SIG-M5 treated with dmso at 0.1 percent for 504 hours (cell line): ENCODE measurements at regions not wholly inside any gene's neighbourhood (a gene's known extent, or its start where the extent isn't known, plus 50 kb on each side); places are given as distances from the start of the nearest gene placed in this dataset.
"Not testable (repeated sequence)": the region's sequence is repeated elsewhere in the genome, so short reads cannot be mapped to it uniquely, and the experiment has no call there.

ENCODE experiments used
- DNase-seq: peaks from one replicate; lab custom pipeline; 2025; ENCODE audit not compliant: unreplicated experiment; lab: John Stamatoyannopoulos, UW

DNA sequence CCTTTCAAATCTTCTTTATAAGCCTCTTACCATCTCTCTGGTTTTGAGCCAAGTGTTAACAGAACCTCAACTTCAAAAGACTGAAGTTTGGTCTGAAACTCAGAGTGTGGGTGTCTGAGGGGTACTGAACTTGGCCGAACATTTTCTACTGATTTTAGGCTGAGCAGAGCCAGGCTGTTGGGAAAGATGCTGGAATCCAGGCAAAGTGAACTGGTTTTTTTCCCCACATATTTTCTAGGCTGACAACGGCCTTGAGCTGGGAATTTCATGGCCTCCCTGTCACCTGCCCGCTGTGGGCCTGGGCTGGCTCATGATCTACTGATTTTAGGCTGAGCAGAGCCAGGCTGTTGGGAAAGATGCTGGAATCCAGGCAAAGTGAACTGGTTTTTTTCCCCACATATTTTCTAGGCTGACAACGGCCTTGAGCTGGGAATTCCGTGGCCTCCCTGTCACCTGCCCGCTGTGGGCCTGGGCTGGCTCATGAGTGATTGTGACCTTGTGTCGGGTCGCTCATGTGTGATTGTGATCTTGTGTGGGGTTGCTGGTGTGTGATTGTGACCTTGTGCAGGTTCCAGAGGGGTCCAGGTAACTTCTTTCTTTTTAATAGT, 204.4 kb downstream of the NPIPB11 start:
- not testable (repeated sequence) for DNase-seq

DNA sequence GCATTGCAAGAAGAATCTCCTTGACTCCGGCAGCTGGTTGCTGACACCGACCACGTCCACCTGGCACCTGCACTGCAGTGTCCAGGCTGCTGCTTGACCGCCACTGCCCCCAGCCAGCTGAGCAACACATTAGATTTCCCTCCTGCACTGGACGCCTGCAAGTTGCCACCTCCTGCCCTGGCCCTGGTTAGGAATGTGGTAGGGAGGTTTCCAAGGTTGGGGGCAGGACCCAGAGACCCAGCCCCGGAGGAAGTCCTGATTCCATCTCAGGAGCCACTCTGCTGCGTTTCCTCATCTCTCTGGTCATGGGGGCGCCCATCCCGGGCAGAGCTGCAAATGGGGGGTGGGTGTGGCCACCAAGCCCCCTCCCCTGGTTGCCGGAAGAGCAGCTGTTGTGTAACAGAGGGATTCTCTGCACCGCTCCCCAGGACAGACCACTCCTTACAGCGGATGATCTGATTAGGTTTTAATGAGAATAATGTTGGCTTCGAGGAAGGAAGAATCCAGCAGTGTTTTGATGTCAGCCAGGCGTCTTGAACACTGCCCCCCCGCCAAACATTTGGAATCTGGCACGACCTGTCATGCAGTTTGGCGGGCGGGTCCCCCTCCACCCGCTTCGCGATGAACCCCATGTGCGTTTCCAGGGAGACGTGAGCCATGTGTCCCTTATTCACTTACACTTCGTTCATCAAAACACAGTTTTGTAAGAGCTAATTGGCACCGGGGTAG, 205.1 kb downstream of the NPIPB11 start:
- not testable (repeated sequence) for DNase-seq

DNA sequence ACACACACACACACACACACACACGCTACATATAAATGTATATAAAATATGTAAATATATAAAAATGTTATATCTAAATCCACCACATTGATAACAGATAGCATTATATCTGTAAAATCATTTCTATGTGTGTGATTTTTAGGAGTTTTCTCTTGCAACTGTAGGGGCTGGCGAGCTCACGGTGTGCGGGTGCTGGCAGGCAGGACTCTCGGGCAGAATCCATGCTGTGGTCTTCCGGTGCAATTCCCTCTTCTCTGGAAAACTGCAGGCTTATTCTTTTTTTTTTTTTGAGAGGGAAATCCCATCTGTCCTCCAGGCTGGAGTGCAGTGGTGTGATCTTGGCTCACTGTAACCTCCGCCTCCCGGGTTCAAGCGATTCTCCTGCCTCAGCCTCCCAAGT, 205.8 kb downstream of the NPIPB11 start:
- not testable (repeated sequence) for DNase-seq

DNA sequence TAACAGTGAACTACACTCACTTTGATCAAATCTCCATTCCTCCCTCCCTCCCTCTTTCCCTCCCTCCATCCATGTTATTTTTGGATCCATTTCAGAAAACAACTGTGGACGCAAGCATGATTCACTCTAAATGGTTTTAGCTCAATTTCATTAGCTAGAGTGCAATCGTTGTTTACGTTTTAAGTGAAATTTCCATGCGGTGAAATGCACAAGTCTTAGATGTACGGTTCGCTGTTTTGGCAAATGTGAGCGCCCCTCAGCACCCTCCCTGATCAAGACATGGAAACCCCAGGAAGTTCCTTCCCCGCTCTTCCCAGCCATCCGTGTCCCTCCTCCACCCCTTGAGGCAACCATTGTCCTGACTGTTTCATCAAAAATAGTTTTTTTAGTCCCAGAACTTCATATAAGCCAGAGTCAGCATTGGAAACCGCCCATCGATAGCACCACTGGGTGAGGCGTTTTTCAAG, 206.3 kb downstream of the NPIPB11 start:
- DNase-seq, result not testable (repeated sequence)

DNA sequence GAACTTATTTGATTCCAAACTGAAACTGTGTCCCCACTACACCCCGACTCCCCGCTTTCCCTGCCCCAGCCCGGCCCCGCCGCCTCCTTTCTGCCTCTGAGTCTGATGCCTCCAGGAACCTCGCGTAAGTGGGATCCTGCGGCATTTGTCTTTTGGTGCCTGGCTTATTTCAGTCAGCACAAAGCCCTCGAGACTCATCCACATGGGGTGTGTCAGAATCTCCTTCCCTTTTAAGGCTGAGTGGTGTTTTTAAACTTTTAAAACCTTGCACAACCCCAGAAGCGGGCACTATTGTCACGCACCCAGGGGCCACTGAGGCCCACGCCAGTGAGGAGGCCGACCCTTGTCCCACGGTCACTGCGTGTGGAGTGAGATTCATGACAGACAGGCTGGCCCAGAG, 206.9 kb downstream of the NPIPB11 start:
- DNase-seq, result not testable (repeated sequence)

DNA sequence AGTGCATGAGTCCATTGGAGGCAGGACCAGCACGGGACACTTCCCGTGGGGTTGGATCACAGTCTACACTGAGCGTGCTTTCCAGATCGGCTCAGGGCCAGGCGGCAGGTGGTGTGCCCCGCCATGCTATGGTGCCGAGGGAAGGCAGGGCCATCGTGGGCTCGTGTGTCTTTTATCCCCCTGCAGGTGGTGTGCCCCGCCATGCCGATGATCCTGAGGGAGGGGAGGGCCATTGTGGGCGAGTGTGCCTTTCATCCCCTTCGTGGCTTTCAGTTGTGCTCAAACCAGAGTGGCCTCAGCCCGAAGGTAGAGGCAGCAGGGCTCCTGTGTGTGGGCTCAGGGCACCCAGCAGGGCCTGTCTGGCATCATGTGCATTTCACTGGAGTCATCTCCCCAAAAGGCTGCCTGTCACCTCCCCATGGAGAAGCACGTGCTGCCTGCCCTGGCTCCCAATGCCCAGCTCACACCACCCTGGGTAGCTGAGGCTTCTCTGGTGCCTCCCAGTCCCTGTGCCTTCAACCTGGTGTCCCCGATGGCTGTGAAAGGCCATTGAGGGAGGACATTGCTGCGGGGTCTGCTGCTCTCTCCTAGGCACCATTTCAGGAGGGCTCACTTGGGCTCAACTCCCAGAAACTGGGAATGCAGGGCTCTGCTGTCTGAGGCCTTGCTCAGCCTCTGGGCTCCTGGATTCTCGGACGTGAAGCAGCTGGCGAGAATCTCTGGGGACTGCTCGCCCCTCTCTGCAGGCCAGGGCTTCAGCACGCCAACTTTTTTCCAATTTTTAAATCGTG, 207.6 kb downstream of the NPIPB11 start:
- no peak for DNase-seq

DNA sequence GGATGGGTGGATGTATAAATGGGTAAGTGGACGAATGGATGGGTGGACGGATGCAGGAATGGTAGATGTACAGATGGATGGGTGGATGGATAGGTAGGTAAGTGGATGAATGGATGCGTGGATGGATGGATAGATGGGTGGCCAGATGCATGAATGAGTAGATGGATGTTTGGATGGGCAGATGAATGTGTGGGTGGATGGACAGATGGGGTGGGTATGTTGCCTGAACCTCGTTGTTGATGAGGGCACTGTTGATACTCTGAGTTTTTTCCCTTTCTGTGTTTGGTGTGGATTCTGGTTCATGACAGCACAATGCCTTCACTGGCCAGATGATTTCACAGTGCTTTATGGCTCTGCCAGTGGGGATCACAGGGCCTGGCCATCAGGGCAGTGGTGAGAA, 208.3 kb downstream of the NPIPB11 start:
- DNase-seq, result no peak

DNA sequence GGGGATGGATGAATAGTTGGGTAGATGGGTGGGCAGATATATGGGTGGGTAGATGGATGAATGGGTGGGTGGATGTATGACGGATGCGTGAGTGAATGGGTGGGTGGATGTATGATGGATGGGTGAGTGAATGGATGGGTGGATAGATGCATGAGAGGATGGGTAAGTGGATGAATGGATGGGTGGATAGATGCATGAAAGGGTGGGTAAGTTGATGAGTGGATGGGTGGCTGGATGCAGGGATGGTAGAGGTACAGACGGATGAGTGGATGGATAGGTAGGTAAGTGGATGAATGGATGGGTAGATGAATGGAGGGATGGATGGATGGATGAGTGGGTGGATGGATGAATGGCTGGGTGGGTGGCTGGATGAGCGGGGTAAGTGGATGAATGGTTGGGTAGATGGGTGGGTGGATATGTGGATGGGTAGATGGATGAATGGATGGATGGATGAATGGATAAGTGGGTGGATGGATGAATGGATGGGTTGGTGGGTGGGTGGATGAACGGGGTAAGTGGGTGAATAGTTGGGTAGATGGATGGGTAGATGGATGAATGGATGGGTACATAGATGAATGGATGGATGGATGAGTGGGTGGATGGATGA, 208.9 kb downstream of the NPIPB11 start:
- DNase-seq, result not testable (repeated sequence)

DNA sequence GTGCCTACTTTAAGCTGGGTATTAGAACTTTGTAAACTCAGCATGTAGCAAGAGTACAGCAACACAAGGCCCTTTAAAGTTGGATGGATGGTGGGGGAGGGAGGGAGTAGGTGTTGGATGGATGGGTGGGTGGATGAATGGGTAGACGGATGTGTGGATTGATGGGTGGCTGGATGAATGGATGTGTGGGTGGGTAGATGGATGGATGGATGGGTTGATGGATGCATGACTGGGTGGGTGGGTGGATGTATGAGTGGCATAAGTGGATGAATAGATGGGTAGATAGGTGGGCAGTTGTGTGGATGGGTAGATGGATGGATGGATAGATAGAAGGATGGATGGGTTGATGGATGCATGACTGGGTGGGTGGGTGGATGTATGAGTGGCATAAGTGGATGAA, 209.8 kb downstream of the NPIPB11 start:
- DNase-seq, result not testable (repeated sequence)

DNA sequence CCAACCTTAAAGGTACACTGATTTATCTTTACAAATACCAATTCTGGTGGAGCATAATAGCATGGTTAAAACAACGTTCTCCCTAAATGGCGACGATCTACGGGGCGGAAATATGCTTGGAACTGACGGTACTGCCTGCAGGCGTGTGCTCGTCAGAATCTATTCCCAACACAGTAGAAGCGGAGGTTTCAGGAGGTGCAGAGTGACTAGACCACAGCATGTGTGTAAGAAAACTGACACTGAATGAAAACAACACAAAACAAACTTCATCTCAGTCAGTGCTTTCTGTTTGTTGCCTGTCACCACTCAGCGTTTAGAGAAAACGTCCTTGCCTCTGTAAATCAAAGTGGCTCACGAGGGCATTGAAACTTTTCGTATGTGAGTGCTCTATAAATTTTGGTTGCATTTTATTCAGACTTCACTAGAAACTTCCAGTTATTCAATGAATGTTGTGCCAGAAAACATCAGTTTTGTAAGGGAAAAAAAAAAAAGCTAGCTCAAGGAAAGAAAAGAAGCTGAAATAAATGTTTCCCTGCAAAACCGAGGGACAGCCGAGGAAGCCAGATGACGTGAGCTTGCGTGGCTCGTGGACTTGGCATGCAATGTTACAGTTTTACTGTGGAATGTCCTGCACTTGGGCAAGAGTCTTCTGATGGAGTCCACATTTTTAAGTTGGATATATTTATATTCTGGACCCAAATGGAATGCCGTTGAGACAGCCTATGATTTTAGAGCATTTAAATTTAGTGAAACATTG, 210.4 kb downstream of the LAT start:
- not testable (repeated sequence) for DNase-seq

DNA sequence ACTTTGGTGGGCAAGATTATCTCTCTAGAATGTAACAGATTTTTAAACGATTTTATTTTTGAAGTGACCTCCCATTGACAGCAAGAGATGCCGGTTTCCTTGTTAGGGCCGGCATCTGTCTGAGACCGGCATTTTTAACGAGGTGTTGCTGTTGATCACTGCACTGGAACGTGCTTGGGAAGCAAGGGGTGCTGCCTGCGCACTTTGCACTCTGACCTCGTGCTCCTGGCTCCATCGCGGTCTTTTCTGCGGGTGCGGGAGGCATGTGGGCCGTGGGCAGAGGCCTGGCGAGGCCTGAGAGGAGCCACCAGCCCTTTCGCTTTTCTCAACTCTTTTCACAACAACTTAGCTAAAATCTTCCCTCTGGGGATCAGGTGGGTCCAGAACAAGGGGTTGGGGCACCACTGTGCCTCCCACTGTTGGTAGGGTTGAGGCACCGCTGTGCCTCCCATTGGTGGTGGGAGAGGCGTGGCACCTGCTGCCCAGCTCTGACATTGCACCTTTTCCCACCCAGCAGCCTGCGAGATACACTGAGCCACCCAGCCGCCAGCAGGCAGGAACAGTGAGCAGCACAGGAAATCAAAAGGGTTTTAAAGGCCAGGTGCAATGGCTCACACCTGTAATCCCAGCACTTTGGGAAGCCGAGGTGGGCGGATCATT, 209.5 kb downstream of the LAT start:
- DNase-seq, result not testable (repeated sequence)

DNA sequence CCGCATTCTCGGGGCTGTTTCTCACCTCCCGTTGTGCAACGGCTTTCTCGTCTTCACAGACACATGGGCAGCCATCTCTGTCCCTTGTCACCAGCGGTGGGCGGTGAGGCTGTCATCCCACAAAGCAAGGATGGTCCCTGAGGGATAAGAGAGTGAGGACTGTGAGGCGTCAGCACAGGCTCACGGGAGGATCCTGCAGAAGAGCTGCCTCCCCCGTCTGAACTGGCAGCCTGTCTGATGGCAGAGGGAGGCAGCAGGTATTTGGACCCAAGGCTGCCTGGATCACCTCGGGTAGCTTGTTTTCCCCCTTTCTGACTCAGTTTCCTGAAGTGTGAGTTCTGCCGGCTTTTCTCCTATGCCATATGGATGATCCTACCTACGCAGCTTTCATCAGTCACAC, 208.8 kb downstream of the LAT start:
- DNase-seq, result not testable (repeated sequence)

DNA sequence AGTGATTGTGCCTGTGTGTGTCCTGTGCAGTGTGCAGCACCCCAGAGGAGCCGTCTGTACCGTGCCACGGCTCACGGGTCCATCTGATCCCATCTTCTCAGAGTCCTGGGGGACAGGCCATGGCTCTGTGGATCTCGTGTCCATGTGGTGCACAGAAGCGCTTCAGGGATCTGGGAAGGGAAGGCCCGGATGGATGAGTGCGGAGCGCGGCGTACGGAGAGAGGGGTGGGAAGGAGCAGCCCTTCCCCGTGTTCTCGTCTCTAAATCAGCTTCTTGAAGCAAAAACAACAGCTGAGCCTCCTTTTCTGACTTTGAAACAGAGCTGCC, 208.4 kb downstream of the LAT start:
- DNase-seq, result not testable (repeated sequence)

DNA sequence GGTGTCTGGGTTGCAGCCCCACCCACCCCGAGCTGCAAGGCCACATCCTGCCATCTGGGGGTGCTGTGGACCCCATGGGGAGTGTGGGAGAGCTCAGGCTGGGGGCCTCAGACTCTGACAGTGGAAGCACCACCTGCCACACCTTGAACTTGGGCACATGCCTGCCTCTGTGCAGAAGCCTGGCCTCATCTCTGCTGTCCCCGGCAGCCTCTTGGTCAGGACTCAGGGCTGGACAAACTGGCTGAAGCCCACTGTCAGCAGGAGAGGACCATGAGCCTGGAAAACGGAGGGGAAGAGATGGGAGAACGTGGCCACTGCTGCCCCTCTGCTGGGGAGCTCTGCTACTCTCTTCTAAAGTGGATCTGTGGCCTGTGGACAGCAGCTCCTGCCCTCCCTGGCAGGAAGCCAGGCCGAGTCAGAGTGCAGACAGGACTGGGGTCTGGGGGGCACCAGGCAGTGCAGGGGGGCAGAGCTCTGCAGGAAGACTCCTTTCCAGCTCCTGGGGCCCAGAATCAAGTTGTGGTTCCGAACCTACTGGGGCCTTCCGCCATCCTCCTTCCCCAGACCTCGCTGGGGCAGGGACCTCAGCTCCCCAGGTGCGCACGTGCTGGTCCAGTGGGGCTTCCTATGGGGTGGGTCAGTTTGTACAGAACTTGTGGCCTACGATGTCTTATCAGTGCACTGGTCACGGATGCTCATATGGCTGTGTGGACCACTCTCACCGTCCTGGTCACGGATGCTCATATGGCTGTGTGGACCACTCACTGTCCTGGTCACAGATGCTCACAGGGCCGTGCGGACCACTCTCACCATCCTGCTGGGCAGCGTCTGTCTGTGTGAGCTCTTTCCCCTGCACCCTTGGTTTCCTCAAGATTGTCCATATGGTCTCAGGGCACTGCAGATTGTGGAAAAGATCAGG, 207.7 kb downstream of the LAT start:
- DNase-seq, result no peak

DNA sequence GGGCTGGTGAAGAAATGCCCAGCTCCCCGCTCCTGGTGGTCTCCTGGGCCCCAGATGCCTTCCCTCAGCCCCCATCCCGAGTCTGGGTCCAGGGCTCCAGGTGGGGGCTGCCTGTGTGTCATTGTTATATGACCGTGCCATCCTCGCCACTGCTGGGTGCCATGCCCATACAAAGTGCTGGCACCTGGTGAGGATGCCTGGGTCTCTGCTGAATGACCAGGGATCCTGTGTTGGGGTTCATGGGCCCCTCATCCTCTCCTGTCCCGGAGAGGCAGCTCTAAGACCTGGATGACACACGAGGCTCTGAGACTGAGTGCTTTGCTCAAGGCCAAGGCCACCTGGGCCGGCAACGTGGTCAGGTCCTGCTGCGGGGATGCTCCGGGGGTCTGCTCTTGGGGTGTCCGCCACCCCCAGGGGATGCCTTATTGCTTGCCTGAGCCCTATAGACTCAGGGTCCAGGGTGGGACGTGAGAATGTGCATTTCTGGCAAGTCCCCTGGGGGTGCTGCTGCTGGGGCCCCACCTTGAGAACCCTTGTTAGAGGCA, 206.9 kb downstream of the LAT start:
- not testable (repeated sequence) for DNase-seq

DNA sequence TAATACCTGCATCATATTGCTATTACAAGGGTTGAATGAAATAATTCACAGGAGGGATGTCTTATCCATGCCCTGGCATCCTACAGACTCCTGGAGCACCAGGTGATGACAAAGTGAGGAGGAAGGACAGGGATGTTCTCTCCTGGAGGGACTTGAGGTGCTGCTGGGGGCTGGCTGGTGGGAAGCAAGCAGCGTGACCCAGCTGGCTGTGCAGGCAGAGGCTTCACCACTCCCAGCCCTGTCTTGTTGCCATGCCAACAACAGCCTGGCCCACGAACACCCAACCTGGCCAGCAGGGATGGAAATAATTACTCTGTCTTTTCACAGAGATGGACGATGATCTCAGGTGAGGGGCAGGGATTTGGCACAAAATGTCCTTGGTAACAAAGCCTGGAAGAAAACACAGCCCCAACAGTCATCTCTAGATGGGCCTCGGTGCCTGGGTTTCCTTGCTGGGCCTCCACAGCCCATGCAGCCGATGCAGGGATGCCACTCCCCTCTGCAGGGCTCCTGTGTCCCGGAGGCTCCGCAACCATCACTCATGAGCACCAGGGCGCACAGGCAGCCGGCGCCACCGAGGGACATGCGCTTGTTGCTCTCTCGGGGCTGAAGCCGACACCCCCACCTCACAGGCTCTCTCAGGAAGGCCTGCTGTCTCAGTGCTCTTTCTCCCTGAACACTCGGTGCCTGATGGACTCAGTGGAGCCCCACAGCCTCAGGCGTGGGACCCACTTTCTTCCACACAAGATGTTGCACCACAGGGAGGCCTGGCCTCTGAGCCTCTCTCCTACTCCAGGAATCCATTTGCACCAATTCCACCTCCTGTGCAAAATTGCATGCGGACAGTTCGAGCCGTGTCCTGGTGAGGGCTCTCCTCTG, 205.9 kb downstream of the LAT start:
- not testable (repeated sequence) for DNase-seq

DNA sequence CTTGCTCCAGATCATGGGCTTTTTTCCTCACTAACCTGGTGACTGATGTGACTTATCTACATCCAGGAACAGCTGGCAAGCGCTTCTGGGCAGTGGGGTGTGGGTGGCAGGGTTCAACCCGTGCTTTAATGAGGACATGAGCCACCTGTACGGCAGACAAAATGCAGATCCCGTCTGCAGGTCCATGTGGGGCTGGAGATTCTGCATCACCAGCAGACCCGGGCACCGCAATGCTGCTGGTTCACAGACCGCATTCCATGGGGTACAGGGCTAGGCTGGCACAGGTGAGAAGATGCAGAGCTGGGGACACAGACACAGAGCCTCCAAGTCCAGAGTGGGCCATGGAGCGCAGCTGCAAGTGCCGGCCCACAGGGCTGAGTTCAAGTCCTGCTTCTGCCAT, 204.0 kb downstream of the LAT start:
- not testable (repeated sequence) for DNase-seq
